Hepatocyte (in vitro differentiated cells): ENCODE measurements at regions not wholly inside any gene's neighbourhood (a gene's known extent, or its start where the extent isn't known, plus 50 kb on each side); places are given as distances from the start of the nearest gene placed in this dataset.

ENCODE experiments used
- CTCF ChIP-seq: fragments of 200-600 bp; sonication (generic); IDR thresholded peaks from 2 replicates; pipeline ENCODE4 v1.5.1; 2016; ENCODE audit warnings: antibody characterized with exemption, mild to moderate bottlenecking; ENCODE audit not compliant: poor library complexity
- EZH2 ChIP-seq: fragments of 200-600 bp; sonication (generic); IDR thresholded peaks from 2 replicates; pipeline ENCODE4 v1.6.1; 2016; ENCODE audit warnings: antibody characterized with exemption, mild to moderate bottlenecking, borderline replicate concordance
- EZH2phosphoT487 ChIP-seq: fragments of 200-600 bp; sonication (generic); IDR thresholded peaks from one replicate; pipeline ENCODE4 v1.6.1; 2018; ENCODE audit warnings: antibody characterized with exemption, mild to moderate bottlenecking, low read depth, moderate library complexity; ENCODE audit not compliant: unreplicated experiment, severe bottlenecking

- TF ChIP-seq CTCF = no peak
- TF ChIP-seq EZH2phosphoT487 = no peak
- TF ChIP-seq EZH2 = no peak
Observed at GRCh38 chr12:96132819-96133218, 61.4 kb upstream of the ELK3 start.
